22Rv1 (cell line): ENCODE measurements at regions not wholly inside any gene's neighbourhood (a gene's known extent, or its start where the extent isn't known, plus 50 kb on each side); places are given as distances from the start of the nearest gene placed in this dataset.

Source experiments
- CTCF ChIP-seq: fragments of 450-650 bp; IDR thresholded peaks from 2 replicates; pipeline ENCODE4 v1.5.1; 2017; ENCODE audit warnings: mild to moderate bottlenecking
- ZFX ChIP-seq: fragments of 450-650 bp; IDR thresholded peaks from 2 replicates; pipeline ENCODE4 v1.6.1; 2017; ENCODE audit warnings: antibody characterized with exemption, borderline replicate concordance

- TF ChIP-seq CTCF (no peak), ZFX (no peak)
Observed at GRCh38 chr3:176896640-176897039, 300.6 kb downstream of the TBL1XR1 start.
